MM.1S (cell line): ENCODE measurements at regions not wholly inside any gene's neighbourhood (a gene's known extent, or its start where the extent isn't known, plus 50 kb on each side); places are given as distances from the start of the nearest gene placed in this dataset.

ENCODE experiments used
- CTCF ChIP-seq: fragments of 300-600 bp; sonication (generic); IDR thresholded peaks from 2 replicates; pipeline ENCODE4 v1.5.1; 2016; ENCODE audit warnings: antibody characterized with exemption, low read length, mixed read lengths
- EZH2 ChIP-seq: fragments of 300-600 bp; sonication (generic); optimal IDR thresholded peaks from 2 replicates; pipeline ENCODE3; 2017; ENCODE audit warnings: low read depth, mild to moderate bottlenecking, antibody characterized with exemption, low read length, mixed read lengths

- TF ChIP-seq CTCF = no peak
- TF ChIP-seq EZH2 = no peak
These were observed 470.0 kb downstream of the MATN1 start for GRCh38 chr1:30253361-30253760.
